Spleen (tissue), 7 donors: ENCODE measurements at regions not wholly inside any gene's neighbourhood (a gene's known extent, or its start where the extent isn't known, plus 50 kb on each side); places are given as distances from the start of the nearest gene placed in this dataset.

Experiments used
- POLR2AphosphoS5 ChIP-seq, 3 donors: sonication (generic); formaldehyde crosslinking; IDR thresholded peaks; one replicate each; pipeline ENCODE4 v1.5.1; 2017; ENCODE audit warnings: antibody characterized with exemption in 3 of 3
- TF ChIP-seq, protein P1 (sequence below), 11 experiments: fragments of 200-600 bp in 7 of 11; fragments of 450-650 bp in 4 of 11; sonication (generic) in 4 of 11; IDR thresholded peaks in 8 of 11; conservative IDR thresholded peaks in 3 of 11; 1 replicate in 7 of 11; 2 replicates in 4 of 11; pipeline versions ENCODE4 v1.4.0 to v1.8.0; 2016 to 2021; ENCODE audit warnings: antibody characterized with exemption in 11 of 11, inconsistent platforms in 4 of 11, mild to moderate bottlenecking in 1 of 11
- donor health status: DM: no; HTN: no; CAD: no; lungs with moderate emphysema.
- donor health status: DM: no; HTN: no; CAD: no.
- donor health status: DM: no; HTN: no; CAD: no.

DNA sequence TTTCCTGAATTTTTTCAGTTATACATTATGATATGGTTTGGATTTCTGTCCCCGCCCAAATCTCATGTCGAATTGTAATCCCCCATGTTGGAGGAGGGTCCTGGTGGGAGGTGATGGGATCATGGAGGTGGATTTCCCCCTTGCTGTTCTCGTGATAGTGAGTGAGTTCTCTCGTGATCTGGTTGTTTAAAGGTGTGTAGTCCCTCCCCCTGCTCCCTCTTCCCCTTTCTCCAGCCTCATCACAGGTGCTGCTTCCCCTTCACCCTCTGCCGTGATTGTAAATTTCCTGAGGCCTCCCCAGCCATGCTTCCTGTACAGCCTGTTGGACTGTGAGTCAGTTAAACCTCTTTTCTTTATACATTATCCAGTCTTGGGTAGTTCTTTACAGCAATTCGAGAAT lies 93.2 kb upstream of the HNRNPU start:
- TF ChIP-seq POLR2AphosphoS5 (IDR thresholded peaks at IDR 0.05): no peak
- TF ChIP-seq, protein P1, sequence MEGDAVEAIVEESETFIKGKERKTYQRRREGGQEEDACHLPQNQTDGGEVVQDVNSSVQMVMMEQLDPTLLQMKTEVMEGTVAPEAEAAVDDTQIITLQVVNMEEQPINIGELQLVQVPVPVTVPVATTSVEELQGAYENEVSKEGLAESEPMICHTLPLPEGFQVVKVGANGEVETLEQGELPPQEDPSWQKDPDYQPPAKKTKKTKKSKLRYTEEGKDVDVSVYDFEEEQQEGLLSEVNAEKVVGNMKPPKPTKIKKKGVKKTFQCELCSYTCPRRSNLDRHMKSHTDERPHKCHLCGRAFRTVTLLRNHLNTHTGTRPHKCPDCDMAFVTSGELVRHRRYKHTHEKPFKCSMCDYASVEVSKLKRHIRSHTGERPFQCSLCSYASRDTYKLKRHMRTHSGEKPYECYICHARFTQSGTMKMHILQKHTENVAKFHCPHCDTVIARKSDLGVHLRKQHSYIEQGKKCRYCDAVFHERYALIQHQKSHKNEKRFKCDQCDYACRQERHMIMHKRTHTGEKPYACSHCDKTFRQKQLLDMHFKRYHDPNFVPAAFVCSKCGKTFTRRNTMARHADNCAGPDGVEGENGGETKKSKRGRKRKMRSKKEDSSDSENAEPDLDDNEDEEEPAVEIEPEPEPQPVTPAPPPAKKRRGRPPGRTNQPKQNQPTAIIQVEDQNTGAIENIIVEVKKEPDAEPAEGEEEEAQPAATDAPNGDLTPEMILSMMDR (IDR thresholded peaks at IDR 0.05 in 8 of 11, conservative IDR thresholded peaks at IDR 0.05 in 3 of 11): no peak
